ENCODE measurements at regions not wholly inside any gene's neighbourhood (a gene's known extent, or its start where the extent isn't known, plus 50 kb on each side); places are given as distances from the start of the nearest gene placed in this dataset.

GRCh38 chr5:121008041-121008440 lies 543.9 kb downstream of the PRR16 start (continued):
- TF ChIP-seq EZH2phosphoT487 (IDR thresholded peaks at IDR 0.05; ENCODE audit: borderline replicate concordance, low read depth), result no peak

GRCh38 chr5:121009058-121009457 lies 545.0 kb downstream of the PRR16 start:
- CTCF ChIA-PET, result no interaction called here
- H3K9me2 ChIP-seq, result no peaks in the 10 kb centered on the region
- H3K9me3 ChIP-seq, result no peaks in the 10 kb centered on the region
- H3F3A ChIP-seq (replicated peaks; ENCODE audit: insufficient read depth), result no peaks in the 10 kb centered on the region
- no peak overlapping the region for H3K9ac ChIP-seq
- H3K36me3 ChIP-seq (replicated peaks in 1 of 2; ENCODE audit: control insufficient read depth in 1 of 2, insufficient read depth in 2 of 2, low read length in 1 of 2), result no peaks in the 10 kb centered on the region
- H3K4me1 ChIP-seq (ENCODE audit: control insufficient read depth in 1 of 2, insufficient read depth in 2 of 2, low read depth in 1 of 2, low read length in 1 of 2), result no peaks in the 10 kb centered on the region
- no peak overlapping the region for H3K27ac ChIP-seq (ENCODE audit: low read depth in 2 of 2, low read length in 1 of 2)
- no peak for TF ChIP-seq TEAD4 (IDR thresholded peaks at IDR 0.05; ENCODE audit: borderline replicate concordance, insufficient read depth)
- no peak for TF ChIP-seq NFIC (IDR thresholded peaks at IDR 0.05; ENCODE audit: borderline replicate concordance)
- no peak for TF ChIP-seq USF2 (IDR thresholded peaks at IDR 0.05; ENCODE audit: borderline replicate concordance, low read depth, low read length)
- no peak for TF ChIP-seq FOXM1 (IDR thresholded peaks at IDR 0.05; ENCODE audit: low read depth)
- TF ChIP-seq JUND (IDR thresholded peaks at IDR 0.05), result no peak
- no peak for TF ChIP-seq ELF1 (IDR thresholded peaks at IDR 0.05)
- TF ChIP-seq YY1 (IDR thresholded peaks at IDR 0.05; ENCODE audit: low read depth), result no peak
- TF ChIP-seq MXI1 (IDR thresholded peaks at IDR 0.05; ENCODE audit: low read depth, low read length), result no peak
- no peak for TF ChIP-seq SIN3A (IDR thresholded peaks at IDR 0.05; ENCODE audit: borderline replicate concordance, low read depth, low read length)
- no peak for TF ChIP-seq MEF2A (IDR thresholded peaks at IDR 0.05; ENCODE audit: borderline replicate concordance, low read depth)
- TF ChIP-seq, protein P1, sequence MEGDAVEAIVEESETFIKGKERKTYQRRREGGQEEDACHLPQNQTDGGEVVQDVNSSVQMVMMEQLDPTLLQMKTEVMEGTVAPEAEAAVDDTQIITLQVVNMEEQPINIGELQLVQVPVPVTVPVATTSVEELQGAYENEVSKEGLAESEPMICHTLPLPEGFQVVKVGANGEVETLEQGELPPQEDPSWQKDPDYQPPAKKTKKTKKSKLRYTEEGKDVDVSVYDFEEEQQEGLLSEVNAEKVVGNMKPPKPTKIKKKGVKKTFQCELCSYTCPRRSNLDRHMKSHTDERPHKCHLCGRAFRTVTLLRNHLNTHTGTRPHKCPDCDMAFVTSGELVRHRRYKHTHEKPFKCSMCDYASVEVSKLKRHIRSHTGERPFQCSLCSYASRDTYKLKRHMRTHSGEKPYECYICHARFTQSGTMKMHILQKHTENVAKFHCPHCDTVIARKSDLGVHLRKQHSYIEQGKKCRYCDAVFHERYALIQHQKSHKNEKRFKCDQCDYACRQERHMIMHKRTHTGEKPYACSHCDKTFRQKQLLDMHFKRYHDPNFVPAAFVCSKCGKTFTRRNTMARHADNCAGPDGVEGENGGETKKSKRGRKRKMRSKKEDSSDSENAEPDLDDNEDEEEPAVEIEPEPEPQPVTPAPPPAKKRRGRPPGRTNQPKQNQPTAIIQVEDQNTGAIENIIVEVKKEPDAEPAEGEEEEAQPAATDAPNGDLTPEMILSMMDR (IDR thresholded peaks at IDR 0.05), result no peak
- no peak for TF ChIP-seq POLR2AphosphoS5 (IDR thresholded peaks at IDR 0.05; ENCODE audit: low read depth, low read length)
- H3K4me3 ChIP-seq (ENCODE audit: low read depth in 2 of 2, low read length in 1 of 2), result no peak overlapping the region
- H2AFZ ChIP-seq (ENCODE audit: low read depth), result no peak overlapping the region
- POLR2A ChIA-PET, result no interaction called here
- no peaks in the 10 kb centered on the region for H4K20me1 ChIP-seq (ENCODE audit: insufficient read depth)
- H3K27me3 ChIP-seq (ENCODE audit: insufficient read depth), result no peaks in the 10 kb centered on the region
- no peak for DNase-seq
- H3K79me2 ChIP-seq (ENCODE audit: insufficient read depth), result no peaks in the 10 kb centered on the region
- H3K4me2 ChIP-seq, result no peak overlapping the region

- Histone ChIP-seq H2AFZ (ENCODE audit: low read depth) (no peak overlapping the region), H3K9me2 (no peaks in the 10 kb centered on the region), H3K36me3 (replicated peaks in 1 of 2; ENCODE audit: control insufficient read depth in 1 of 2, insufficient read depth in 2 of 2, low read length in 1 of 2) (no peaks in the 10 kb centered on the region), H3K79me2 (ENCODE audit: insufficient read depth) (no peaks in the 10 kb centered on the region), H3K9me3 (no peaks in the 10 kb centered on the region), H3K9ac (no peak overlapping the region), H4K20me1 (ENCODE audit: insufficient read depth) (no peaks in the 10 kb centered on the region), H3K27me3 (ENCODE audit: insufficient read depth) (no peaks in the 10 kb centered on the region), H3K27ac (ENCODE audit: low read depth in 2 of 2, low read length in 1 of 2) (no peak overlapping the region), H3K4me3 (ENCODE audit: low read depth in 2 of 2, low read length in 1 of 2) (no peak overlapping the region), H3K4me2 (no peak overlapping the region), H3K4me1 (ENCODE audit: control insufficient read depth in 1 of 2, insufficient read depth in 2 of 2, low read depth in 1 of 2, low read length in 1 of 2) (no peaks in the 10 kb centered on the region; a peak in 2 of 4 replicates), H3F3A (replicated peaks; ENCODE audit: insufficient read depth) (no peaks in the 10 kb centered on the region)
- POLR2A ChIA-PET, result no interaction called here
- CTCF ChIA-PET, result no interaction called here
- WGBS (ENCODE audit: low lambda C conversion rate), result 72% methylated on average over 5 of the region's 5 CpGs
- DNase-seq, result no peak
- TF ChIP-seq, protein P2, sequence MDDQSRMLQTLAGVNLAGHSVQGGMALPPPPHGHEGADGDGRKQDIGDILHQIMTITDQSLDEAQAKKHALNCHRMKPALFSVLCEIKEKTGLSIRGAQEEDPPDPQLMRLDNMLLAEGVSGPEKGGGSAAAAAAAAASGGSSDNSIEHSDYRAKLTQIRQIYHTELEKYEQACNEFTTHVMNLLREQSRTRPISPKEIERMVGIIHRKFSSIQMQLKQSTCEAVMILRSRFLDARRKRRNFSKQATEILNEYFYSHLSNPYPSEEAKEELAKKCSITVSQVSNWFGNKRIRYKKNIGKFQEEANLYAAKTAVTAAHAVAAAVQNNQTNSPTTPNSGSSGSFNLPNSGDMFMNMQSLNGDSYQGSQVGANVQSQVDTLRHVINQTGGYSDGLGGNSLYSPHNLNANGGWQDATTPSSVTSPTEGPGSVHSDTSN (IDR thresholded peaks at IDR 0.05), result no peak
- TF ChIP-seq MXI1 (IDR thresholded peaks at IDR 0.05; ENCODE audit: low read depth, low read length) (no peak), MAX (IDR thresholded peaks at IDR 0.05; ENCODE audit: low read depth) (no peak), YY1 (IDR thresholded peaks at IDR 0.05; ENCODE audit: low read depth) (no peak), RCOR1 (IDR thresholded peaks at IDR 0.05; ENCODE audit: low read length) (no peak), SIN3A (IDR thresholded peaks at IDR 0.05; ENCODE audit: borderline replicate concordance, low read depth, low read length) (no peak), FOXJ3 (CRISPR knock-in tag; IDR thresholded peaks at IDR 0.05) (no peak), ELF1 (IDR thresholded peaks at IDR 0.05) (no peak), GATA2 (CRISPR knock-in tag; IDR thresholded peaks at IDR 0.05) (no peak), EP300 (IDR thresholded peaks at IDR 0.05; ENCODE audit: borderline replicate concordance in 1 of 2, low read depth in 1 of 2, low read length in 1 of 2) (no peak), FOXM1 (IDR thresholded peaks at IDR 0.05; ENCODE audit: low read depth) (no peak), NRF1 (IDR thresholded peaks at IDR 0.05; ENCODE audit: low read depth, low read length) (no peak)
- TF ChIP-seq, protein P1 (IDR thresholded peaks at IDR 0.05), result no peak
Measured at GRCh38 chr5:121018004-121018403, 553.9 kb downstream of the PRR16 start.

Data from SK-N-SH (cell line).